ENCODE measurements at regions not wholly inside any gene's neighbourhood (a gene's known extent, or its start where the extent isn't known, plus 50 kb on each side); places are given as distances from the start of the nearest gene placed in this dataset.

- Mint-ChIP-seq H3K27ac (ENCODE audit: unreplicated experiment) (no peak overlapping the region), H3K36me3 (ENCODE audit: insufficient read depth, unreplicated experiment) (no peaks in the 10 kb centered on the region), H3K27me3 (ENCODE audit: insufficient read depth, unreplicated experiment) (no peaks in the 10 kb centered on the region), H3K4me3 (ENCODE audit: unreplicated experiment) (no peak overlapping the region), H3K4me1 (ENCODE audit: low read depth, unreplicated experiment) (no peaks in the 10 kb centered on the region), H3K9me3 (ENCODE audit: unreplicated experiment) (no peaks in the 10 kb centered on the region)
- TF ChIP-seq, protein P1, sequence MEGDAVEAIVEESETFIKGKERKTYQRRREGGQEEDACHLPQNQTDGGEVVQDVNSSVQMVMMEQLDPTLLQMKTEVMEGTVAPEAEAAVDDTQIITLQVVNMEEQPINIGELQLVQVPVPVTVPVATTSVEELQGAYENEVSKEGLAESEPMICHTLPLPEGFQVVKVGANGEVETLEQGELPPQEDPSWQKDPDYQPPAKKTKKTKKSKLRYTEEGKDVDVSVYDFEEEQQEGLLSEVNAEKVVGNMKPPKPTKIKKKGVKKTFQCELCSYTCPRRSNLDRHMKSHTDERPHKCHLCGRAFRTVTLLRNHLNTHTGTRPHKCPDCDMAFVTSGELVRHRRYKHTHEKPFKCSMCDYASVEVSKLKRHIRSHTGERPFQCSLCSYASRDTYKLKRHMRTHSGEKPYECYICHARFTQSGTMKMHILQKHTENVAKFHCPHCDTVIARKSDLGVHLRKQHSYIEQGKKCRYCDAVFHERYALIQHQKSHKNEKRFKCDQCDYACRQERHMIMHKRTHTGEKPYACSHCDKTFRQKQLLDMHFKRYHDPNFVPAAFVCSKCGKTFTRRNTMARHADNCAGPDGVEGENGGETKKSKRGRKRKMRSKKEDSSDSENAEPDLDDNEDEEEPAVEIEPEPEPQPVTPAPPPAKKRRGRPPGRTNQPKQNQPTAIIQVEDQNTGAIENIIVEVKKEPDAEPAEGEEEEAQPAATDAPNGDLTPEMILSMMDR (IDR thresholded peaks at IDR 0.05; ENCODE audit: insufficient read depth in 1 of 2, low read depth in 1 of 2, low read length in 1 of 2, severe bottlenecking in 1 of 2, unreplicated experiment in 1 of 2), result no peak
- no peaks in the 10 kb centered on the region for H3K27me3 ChIP-seq (replicated peaks; ENCODE audit: control insufficient read depth, insufficient read depth, low read length)
- BruUV-seq (replicated peaks), result no TSS peak
- intact Hi-C loops (cut with micrococcal nuclease; ENCODE audit: unreplicated experiment), result no loop called here
- H3K4me1 ChIP-seq, result no peaks in the 10 kb centered on the region
- ChIA-PET CTCF (no interaction called here), POLR2A (no interaction called here)
- H3K36me3 ChIP-seq (ENCODE audit: control insufficient read depth, insufficient read depth, low read length), result no peaks in the 10 kb centered on the region
- no peaks in the 10 kb centered on the region for H3K9me3 ChIP-seq
- DNase-seq, result no peak
- H3K4me3 ChIP-seq (ENCODE audit: low read depth, low read length), result no peak overlapping the region
Measured at GRCh38 chr4:45122406-45122805, 396.1 kb upstream of the GNPDA2 start.

DNA sequence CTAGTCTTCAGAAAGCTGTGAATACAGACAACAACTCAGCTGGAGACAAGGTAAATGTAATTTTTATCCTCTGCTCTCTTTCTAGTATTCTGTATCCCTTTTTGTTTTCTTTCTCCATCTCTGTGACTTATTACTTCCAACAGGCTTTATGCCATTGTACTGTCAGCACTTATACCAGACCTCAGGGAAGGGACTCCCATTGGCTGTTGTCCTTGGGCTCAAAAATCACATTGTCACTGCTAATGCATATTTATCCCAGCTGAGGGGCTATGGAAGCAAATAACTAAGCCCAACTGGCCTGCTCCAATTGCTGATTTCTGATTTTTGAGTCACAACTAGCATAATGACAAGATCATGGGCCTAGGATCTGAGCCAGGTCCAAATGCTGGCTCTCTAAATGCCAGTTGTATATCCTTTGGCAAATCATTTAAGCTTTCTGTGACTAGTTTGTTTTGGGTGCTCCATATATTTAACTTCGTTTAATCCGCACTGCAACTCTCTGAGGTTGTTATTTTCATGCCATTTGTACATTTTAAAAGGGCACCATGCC lies 395.1 kb upstream of the GNPDA2 start:
- Mint-ChIP-seq H3K4me3 (ENCODE audit: unreplicated experiment) (no peak overlapping the region), H3K27me3 (ENCODE audit: insufficient read depth, unreplicated experiment) (no peaks in the 10 kb centered on the region), H3K36me3 (ENCODE audit: insufficient read depth, unreplicated experiment) (no peaks in the 10 kb centered on the region), H3K4me1 (ENCODE audit: low read depth, unreplicated experiment) (no peaks in the 10 kb centered on the region), H3K9me3 (ENCODE audit: unreplicated experiment) (no peaks in the 10 kb centered on the region), H3K27ac (ENCODE audit: unreplicated experiment) (no peak overlapping the region)
- no peaks in the 10 kb centered on the region for H3K4me1 ChIP-seq
- no peaks in the 10 kb centered on the region for H3K9me3 ChIP-seq
- H3K4me3 ChIP-seq (ENCODE audit: low read depth, low read length), result no peak overlapping the region
- intact Hi-C loops (cut with micrococcal nuclease; ENCODE audit: unreplicated experiment), result no loop called here
- TF ChIP-seq, protein P1 (IDR thresholded peaks at IDR 0.05; ENCODE audit: insufficient read depth in 1 of 2, low read depth in 1 of 2, low read length in 1 of 2, severe bottlenecking in 1 of 2, unreplicated experiment in 1 of 2), result no peak
- no TSS peak for BruUV-seq (replicated peaks)
- H3K27me3 ChIP-seq (replicated peaks; ENCODE audit: control insufficient read depth, insufficient read depth, low read length), result no peaks in the 10 kb centered on the region
- ChIA-PET CTCF (no interaction called here), POLR2A (no interaction called here)
- no peaks in the 10 kb centered on the region for H3K36me3 ChIP-seq (ENCODE audit: control insufficient read depth, insufficient read depth, low read length)
- no peak for DNase-seq

GRCh38 chr4:45120163-45120562 lies 393.8 kb upstream of the GNPDA2 start:
- Mint-ChIP-seq H3K4me3 (ENCODE audit: unreplicated experiment) (no peak overlapping the region), H3K27ac (ENCODE audit: unreplicated experiment) (no peak overlapping the region), H3K27me3 (ENCODE audit: insufficient read depth, unreplicated experiment) (no peaks in the 10 kb centered on the region), H3K4me1 (ENCODE audit: low read depth, unreplicated experiment) (no peaks in the 10 kb centered on the region), H3K36me3 (ENCODE audit: insufficient read depth, unreplicated experiment) (no peaks in the 10 kb centered on the region), H3K9me3 (ENCODE audit: unreplicated experiment) (no peaks in the 10 kb centered on the region)
- intact Hi-C loops (cut with micrococcal nuclease; ENCODE audit: unreplicated experiment), result no loop called here
- no peak for DNase-seq
- no peaks in the 10 kb centered on the region for H3K9me3 ChIP-seq
- CTCF ChIA-PET, result no interaction called here
- H3K4me1 ChIP-seq, result no peaks in the 10 kb centered on the region
- POLR2A ChIA-PET, result no interaction called here
- H3K36me3 ChIP-seq (ENCODE audit: control insufficient read depth, insufficient read depth, low read length), result no peaks in the 10 kb centered on the region
- no peaks in the 10 kb centered on the region for H3K27me3 ChIP-seq (replicated peaks; ENCODE audit: control insufficient read depth, insufficient read depth, low read length)
- BruUV-seq (replicated peaks), result no TSS peak
- no peak overlapping the region for H3K4me3 ChIP-seq (ENCODE audit: low read depth, low read length)
- TF ChIP-seq, protein P1 (IDR thresholded peaks at IDR 0.05; ENCODE audit: insufficient read depth in 1 of 2, low read depth in 1 of 2, low read length in 1 of 2, severe bottlenecking in 1 of 2, unreplicated experiment in 1 of 2), result no peak

All from Caco-2 (cell line).